AG04449 (cell line): ENCODE measurements at regions not wholly inside any gene's neighbourhood (a gene's known extent, or its start where the extent isn't known, plus 50 kb on each side); places are given as distances from the start of the nearest gene placed in this dataset.
"Not testable (repeated sequence)": the region's sequence is repeated elsewhere in the genome, so short reads cannot be mapped to it uniquely, and the experiment has no call there.

Experiments
- CTCF ChIA-PET: fragments of 350-600 bp; formaldehyde crosslinking; extraction: SDS; loops from one replicate; lab custom pipeline; 2021; ENCODE audit warnings: antibody characterized with exemption; lab: Yijun Ruan, JAX
- POLR2A ChIA-PET: fragments of 400-600, 350-600 bp; formaldehyde crosslinking; extraction: SDS; loops from one replicate; lab custom pipeline; 2020; ENCODE audit warnings: antibody characterized with exemption, inconsistent platforms; lab: Yijun Ruan, JAX
- DNase-seq: peaks from one replicate; pipeline ENCODE4 v3.0.0-alpha.2; 2010; ENCODE audit warnings: low read depth, low spot score
- H3K4me3 ChIP-seq: 2 replicates; pipeline ENCODE4 v1.5.1; 2011; ENCODE audit warnings: low read depth, mild to moderate bottlenecking, control low read depth, low read length
- CTCF ChIP-seq: IDR thresholded peaks from one replicate; pipeline ENCODE4 v1.5.1; 2011; ENCODE audit warnings: mild to moderate bottlenecking, moderate library complexity, low read length, control low read depth, inconsistent platforms; ENCODE audit not compliant: insufficient read depth; ENCODE audit errors: missing control alignments

- POLR2A ChIA-PET: no interaction called here
- no peak overlapping the region for H3K4me3 ChIP-seq
- DNase-seq: no peak
- CTCF ChIA-PET: no interaction called here
- TF ChIP-seq CTCF: no peak
Observed at GRCh38 chr3:150124142-150124541, 153.4 kb upstream of the PFN2 start.

GRCh38 chr3:150123249-150123648, 152.6 kb upstream of the PFN2 start:
- DNase-seq, H3K4me3 ChIP-seq, POLR2A ChIA-PET, CTCF ChIA-PET: not testable (repeated sequence)

GRCh38 chr3:150118219-150118618, 147.5 kb upstream of the PFN2 start:
- no peak overlapping the region for H3K4me3 ChIP-seq
- ChIA-PET CTCF (no interaction called here), POLR2A (no interaction called here)
- DNase-seq: no peak
- no peak for TF ChIP-seq CTCF

GRCh38 chr3:150117076-150117475, 146.4 kb upstream of the PFN2 start:
- ChIA-PET CTCF (interaction anchor here (1.4 kb wide), 1 partner anchor 30 kb away, joined by 3 read pairs; no protein-coding TSS in a partner anchor), POLR2A (no interaction called here)
- no peak overlapping the region for H3K4me3 ChIP-seq
- no peak for TF ChIP-seq CTCF
- no peak for DNase-seq

- ChIA-PET POLR2A (interaction anchor here (1.2 kb wide), 1 partner anchor 145 kb away, joined by 3 read pairs; the partner anchor contains the start of gene PFN2), CTCF (interaction anchor here (0.9 to 1.4 kb wide), 2 partner anchors 31 to 104 kb away, joined by 3 read pairs; no protein-coding TSS in a partner anchor)
- DNase-seq: no peak
- H3K4me3 ChIP-seq: no peak overlapping the region
- no peak for TF ChIP-seq CTCF
Observed at GRCh38 chr3:150116196-150116595, 145.5 kb upstream of the PFN2 start.

GRCh38 chr3:150114873-150115540, 144.3 kb upstream of the PFN2 start:
- POLR2A ChIA-PET: interaction anchor here (1.2 kb wide), 1 partner anchor 144 kb away, joined by 3 read pairs; the partner anchor contains the start of gene PFN2
- CTCF ChIA-PET: interaction anchor here (0.9 to 1.5 kb wide), 2 partner anchors 12 to 148 kb away, joined by 3 read pairs; no protein-coding TSS in a partner anchor
- no peak overlapping the region for H3K4me3 ChIP-seq
- DNase-seq: no peak
- TF ChIP-seq CTCF: no peak
